HT-29 (cell line): ENCODE measurements at regions not wholly inside any gene's neighbourhood (a gene's known extent, or its start where the extent isn't known, plus 50 kb on each side); places are given as distances from the start of the nearest gene placed in this dataset.

Experiments used
- DNase-seq: peaks from one replicate; pipeline ENCODE4 v3.0.0-alpha.2; 2015; ENCODE audit warnings: low spot score

GRCh38 chr10:10540398-10540797, 477.3 kb upstream of the CELF2 start:
- no peak for DNase-seq

- no peak for DNase-seq
Observed at GRCh38 chr10:10542477-10542876, 475.2 kb upstream of the CELF2 start.

GRCh38 chr10:10544890-10545289, 472.8 kb upstream of the CELF2 start:
- DNase-seq, result no peak

- no peak for DNase-seq
Observed at GRCh38 chr10:10545771-10546170, 471.9 kb upstream of the CELF2 start.

- DNase-seq, result no peak
Observed at GRCh38 chr10:10551596-10552301, 465.9 kb upstream of the CELF2 start.

GRCh38 chr10:10552948-10553347, 464.7 kb upstream of the CELF2 start:
- no peak for DNase-seq

GRCh38 chr10:10564081-10564794, 453.4 kb upstream of the CELF2 start:
- DNase-seq, result no peak

GRCh38 chr10:10576937-10577336, 440.7 kb upstream of the CELF2 start:
- no peak for DNase-seq

GRCh38 chr10:10579709-10580108, 438.0 kb upstream of the CELF2 start:
- no peak for DNase-seq

GRCh38 chr10:10584161-10584560, 433.5 kb upstream of the CELF2 start:
- no peak for DNase-seq

GRCh38 chr10:10587744-10588393, 429.8 kb upstream of the CELF2 start:
- DNase-seq, result no peak

GRCh38 chr10:10589540-10590303, 427.9 kb upstream of the CELF2 start:
- no peak for DNase-seq

- DNase-seq, result no peak
Observed at GRCh38 chr10:10591715-10592341, 425.8 kb upstream of the CELF2 start.

GRCh38 chr10:10596256-10596655, 421.4 kb upstream of the CELF2 start:
- DNase-seq, result no peak

- DNase-seq, result no peak
Observed at GRCh38 chr10:10598297-10598696, 419.4 kb upstream of the CELF2 start.

GRCh38 chr10:10600004-10600403, 417.7 kb upstream of the CELF2 start:
- DNase-seq, result no peak

GRCh38 chr10:10605551-10606081, 412.1 kb upstream of the CELF2 start:
- no peak for DNase-seq

- DNase-seq, result no peak
Observed at GRCh38 chr10:10609379-10609955, 408.2 kb upstream of the CELF2 start.

- DNase-seq, result no peak
Observed at GRCh38 chr10:10610171-10610570, 407.5 kb upstream of the CELF2 start.

GRCh38 chr10:10612151-10612550, 405.5 kb upstream of the CELF2 start:
- no peak for DNase-seq

- DNase-seq, result no peak
Observed at GRCh38 chr10:10613656-10614244, 403.9 kb upstream of the CELF2 start.
